T-helper 2 cell (primary cell): ENCODE measurements at regions not wholly inside any gene's neighbourhood (a gene's known extent, or its start where the extent isn't known, plus 50 kb on each side); places are given as distances from the start of the nearest gene placed in this dataset.

Experiments used
- DNase-seq, 5 experiments: peaks; one replicate each; pipeline versions ENCODE4 v3.0.0 to v3.0.0-alpha.2; 2012 to 2022

DNA sequence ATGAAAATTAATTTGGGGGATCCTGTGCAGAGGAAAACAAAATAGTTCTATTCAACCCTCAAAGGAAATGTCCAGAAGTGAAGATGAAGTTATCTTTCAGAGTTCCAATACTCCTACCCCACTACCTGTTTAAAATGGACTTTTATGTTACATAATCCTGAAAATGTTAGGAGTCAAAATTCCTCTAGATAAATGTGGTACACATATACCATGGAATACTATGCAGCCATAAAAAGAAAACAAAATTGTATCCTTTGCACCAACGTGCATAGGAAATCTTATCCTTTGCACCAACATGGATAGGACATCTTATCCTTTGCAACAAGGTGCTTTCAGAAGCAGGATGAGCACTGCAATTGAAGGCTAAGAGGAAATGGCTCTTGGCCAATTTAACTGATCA lies 245.2 kb downstream of the LTN1 start:
- no peak for DNase-seq

DNA sequence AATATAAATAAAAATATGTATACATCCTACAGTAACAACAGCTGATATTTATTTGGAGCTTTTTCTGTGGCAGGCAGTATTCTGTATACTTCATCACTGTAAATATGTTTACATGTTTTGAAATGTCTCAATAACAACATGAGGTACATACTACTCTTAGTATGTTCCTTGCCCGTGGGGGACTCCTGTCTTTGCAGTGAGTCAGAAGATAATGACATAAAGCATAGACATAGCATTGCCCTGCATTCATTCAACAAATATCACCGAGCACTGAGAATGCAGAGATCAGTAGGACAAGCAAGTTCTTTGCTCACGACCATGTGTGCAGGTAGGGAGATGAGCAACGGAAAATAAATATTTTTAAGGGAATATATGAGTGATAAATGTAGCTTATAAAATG lies 246.5 kb downstream of the LTN1 start:
- DNase-seq: no peak

DNA sequence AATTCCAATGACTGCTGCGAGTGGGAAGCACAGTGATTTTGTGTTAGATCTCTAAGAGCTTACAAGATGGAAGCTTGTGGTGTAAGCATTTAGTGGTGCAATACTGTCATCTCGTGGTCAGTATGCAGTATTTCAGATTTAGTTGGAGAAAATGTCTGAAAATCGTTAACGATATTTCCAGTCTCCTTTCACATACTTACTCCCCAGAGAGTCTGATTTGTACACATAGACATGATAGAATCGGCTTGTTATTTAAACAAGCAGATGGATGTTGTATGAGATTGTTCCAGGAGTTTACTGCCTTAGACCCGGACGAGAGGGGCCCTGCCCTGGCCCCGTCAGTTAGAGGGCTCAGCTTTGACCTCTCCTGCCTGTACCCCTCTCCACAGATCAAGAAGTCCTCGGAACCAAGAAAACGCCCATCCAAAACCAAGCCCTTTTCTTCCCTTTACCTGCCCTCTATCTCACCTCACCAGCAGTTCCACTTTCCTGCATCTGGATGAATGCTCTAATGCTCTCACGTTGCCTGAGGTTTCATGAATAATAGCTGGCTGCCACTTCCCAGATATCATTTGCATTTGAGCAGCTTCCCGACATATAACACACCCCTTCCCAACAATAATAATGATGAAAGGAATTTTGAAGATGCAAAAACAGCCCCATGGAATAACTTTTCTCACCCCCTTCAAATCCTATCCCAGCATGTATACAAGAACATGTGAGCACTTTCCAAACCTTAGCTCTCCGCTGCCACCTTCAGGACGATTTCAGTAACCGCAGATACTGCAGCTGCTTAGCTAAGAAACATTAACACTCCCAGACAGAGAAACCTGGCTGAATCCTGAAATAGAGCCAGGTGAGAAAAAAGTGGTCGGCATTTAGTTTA lies 247.3 kb downstream of the LTN1 start:
- DNase-seq: peak; percentile 11 to 81 (median 43)

DNA sequence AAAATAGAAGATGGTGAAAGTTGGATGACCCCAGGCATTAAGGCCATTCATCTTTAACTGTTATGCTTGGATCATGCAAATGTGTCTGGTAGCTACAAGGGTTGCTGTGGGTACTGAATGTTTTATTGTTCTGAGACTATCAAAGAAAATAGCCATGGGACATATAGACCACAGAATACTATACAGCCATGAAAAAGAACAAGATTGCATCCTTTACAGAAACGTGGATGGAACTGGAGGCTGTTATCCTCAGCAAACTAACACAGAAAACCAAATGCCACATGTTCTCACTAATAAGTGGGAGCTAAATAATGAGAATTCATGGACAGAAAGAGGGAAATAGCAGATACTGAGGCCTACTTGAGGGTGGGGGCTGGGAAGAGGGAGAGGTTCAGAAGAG lies 249.0 kb downstream of the LTN1 start:
- no peak for DNase-seq

DNA sequence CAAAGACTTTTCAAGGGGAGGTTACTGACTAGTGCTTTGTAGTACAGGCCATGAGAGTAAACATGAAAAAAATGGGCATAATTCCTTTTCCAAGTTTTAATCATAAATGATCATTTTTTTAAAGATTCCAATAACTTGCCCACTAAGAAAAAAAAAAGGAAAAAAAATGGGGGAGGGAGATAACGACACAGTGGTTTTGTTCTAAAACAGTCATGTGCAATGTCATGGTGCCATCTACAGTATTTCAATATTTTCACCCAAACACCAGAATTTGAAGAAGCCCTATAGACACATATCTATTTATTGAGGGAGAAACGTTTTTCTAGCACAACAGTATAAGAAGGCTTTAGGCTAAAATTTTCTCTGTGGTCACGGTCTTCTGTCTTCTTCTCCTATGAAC lies 250.2 kb downstream of the LTN1 start:
- no peak for DNase-seq

DNA sequence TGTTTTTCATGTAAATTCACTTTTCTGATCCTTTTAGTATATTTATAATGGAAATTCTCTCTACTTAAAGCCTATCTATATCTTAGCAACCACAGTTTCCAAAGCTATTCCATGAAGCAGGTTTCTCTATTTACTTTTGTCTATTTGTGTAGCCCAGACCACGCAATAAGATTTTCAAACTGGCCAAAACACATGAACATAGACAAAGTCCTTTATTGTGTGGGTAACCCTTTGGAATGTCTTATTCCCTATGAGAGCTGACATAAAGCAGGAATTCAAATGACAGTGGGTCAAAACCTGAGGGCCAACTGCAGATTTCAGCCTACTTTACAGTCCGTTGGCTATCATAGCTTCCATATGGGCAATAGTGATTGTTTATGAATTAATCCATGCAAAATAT lies 252.6 kb downstream of the LTN1 start:
- DNase-seq: no peak

DNA sequence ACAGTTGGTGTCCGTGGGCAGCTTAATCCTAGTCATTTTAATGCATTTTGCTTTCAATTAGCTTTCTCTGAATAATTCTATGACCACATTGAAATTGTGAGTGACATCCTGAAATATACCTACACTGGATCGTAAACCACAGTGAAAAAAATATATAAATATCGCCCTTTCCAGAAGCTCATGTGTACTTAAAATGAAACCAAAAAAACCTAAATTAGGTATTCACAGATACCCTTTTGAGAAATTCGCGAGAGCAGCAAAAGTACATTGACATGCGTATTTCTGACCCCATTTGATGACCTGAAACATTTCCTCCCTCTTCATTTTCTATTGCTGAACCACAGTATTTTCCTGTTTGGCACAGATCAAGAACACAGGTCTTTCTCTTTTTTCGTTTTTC lies 253.8 kb downstream of the LTN1 start:
- peak in 1 of 5 experiments; percentile 28 for DNase-seq

DNA sequence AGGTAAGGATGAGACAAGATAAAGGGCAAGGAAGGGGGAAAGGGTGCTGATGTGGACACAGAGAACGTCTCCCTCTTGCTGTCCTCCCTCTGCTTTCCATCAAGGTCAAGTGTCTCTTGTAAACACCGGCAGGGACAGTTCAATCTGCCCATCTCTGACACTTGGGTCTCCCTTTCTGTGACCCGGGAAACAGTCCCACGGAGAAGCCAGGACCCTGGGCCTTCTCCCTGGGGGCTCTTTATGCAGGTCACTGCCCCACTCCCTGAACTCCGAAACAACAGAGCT lies 254.3 kb downstream of the LTN1 start:
- no peak for DNase-seq

DNA sequence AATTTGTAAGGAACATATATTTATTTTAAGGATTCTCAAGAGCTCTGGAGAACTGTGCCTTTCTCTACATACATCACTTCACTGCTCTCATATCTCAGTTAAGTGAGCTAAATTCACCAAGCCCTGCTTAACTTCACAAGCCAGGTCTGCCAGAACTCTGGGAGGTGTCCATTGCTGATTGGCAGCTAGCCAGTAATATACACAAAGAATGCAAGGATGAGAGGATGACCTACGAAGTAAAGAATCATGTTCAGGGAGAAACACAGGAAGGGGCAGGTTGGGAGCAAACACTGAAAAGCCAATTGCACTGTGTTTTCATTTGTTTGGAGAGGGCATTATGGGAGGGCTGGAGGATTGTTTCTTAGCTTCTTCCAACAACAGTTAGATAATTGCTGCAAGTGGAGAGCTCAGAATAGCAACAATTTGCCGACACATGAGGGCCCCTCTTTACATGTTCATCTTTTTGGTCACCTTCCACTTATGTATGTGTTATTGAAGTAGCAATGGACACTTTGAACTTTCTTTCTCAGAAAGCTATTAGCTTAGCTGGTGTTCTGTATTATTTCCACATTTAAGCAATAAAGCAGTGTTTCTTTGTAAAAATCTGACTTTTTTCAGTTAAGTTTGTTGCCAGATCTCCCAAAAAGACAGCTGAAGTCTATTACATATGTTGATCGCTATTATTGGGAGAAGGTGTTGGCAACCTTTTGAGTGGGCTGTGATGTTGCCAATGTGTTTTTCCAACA lies 254.8 kb downstream of the LTN1 start:
- no peak for DNase-seq

DNA sequence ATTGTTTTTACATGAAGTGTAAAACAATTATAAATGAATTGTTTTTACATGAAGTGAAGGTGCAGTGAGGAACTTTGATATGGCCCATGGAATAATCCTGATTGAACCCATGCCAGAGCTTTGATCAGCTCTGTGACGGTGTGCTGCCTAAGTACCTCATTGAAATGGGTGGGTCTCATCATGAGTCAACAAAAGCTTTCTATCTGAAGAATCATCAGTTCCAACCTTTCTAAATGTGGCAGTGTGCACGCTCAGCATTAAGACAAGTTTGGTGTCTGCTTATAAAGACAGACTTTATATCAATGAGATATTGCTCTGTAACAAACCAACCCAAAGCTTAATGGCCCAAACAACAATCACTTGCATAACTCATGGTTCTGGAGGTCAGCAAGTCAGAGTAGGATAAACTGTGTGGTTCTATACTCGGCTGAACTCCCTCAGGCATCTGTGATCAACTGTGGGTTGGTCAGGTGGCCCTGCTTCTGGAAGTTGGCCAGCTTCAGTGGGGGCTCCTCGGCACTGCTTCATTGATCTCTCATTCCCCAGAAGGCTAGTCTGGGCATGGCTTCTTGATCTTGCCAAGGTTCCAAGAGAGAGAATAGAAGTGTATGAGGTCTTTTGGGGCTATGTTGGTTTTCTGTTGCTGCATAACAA lies 258.0 kb downstream of the LTN1 start:
- no peak for DNase-seq

DNA sequence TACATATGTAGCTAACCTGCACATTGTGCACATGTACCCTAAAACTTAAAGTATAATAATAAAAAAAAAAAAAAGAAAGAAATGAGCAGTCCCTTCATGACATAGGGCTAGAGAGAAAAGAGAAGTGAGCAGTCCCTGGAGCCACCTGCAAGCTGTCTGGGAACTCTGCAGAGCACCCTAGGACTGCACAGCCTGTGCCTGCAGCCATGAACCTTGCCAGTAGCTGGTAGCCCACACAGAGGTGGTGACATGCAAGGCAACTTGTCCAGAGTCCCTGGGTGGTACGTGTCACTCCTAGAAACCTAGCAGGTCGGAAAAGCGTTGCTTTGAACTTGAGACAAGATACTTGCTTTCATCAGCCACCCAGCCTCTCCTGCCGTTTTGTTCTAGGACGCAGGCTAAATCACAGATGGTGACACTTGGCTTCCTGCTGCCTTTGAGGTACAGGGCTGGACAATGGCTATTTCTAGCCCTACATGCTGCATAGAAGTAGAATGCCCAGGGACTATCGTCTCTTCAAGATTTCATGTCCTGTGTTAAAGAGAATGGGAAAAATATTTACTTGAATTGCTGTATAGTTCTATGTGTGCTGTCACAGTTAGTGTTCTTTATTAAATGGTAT lies 260.9 kb downstream of the LTN1 start:
- DNase-seq: no peak

DNA sequence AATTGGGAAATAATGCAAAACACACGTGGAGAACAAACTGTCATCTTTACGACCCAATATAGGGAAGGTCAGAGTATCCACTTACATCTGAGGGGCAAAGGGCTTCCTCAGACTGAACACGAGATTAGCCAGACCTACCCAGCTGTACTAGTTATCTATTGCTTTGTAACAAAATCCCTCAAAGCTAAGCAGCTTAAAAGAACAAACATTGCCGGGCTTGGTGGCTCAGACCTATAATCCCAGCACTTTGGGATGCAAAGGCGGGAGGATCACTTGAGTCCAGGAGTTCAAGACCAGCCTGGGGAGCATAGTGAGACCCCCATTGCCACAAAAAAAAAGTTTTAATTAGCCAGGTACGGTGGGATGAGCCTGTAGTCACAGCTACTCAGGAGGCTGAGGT lies 262.8 kb downstream of the LTN1 start:
- DNase-seq: no peak

DNA sequence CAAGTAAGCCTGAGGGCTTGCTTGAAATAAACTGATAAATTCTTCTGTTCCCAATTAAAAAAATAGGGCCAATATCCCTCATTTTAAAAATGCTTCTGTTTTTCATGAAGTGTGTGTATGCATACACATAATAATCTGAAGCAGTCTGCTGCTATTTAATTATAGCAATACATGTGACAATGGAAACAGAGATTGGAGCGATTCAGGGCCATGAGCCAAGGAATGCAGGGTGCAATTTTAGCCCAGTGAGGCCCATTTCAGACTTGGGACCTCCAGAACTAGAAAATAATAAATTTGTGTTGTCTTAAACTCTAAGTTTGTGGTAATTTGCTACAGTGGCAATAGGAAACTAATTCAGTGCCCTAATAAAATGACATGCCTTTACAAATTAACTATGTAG lies 264.9 kb downstream of the LTN1 start:
- DNase-seq: no peak

DNA sequence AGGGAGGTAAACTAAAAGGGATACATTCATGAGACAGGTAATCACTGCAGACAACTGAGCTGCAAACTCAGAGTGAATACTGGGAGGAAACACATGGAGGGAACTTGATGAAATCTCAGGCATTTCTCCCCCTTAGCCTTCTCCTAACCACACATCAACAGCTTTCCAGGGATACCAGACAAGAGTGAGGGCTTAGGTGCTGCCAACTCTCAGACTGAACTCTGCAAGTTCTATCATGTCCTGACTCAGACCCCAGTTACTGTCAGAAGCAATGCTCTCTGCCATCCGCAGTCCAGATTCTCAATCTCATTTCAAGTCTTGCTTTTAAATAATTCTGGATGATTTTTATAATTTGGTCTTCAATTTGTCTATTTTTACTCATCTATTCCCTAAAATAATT lies 267.3 kb downstream of the LTN1 start:
- no peak for DNase-seq

DNA sequence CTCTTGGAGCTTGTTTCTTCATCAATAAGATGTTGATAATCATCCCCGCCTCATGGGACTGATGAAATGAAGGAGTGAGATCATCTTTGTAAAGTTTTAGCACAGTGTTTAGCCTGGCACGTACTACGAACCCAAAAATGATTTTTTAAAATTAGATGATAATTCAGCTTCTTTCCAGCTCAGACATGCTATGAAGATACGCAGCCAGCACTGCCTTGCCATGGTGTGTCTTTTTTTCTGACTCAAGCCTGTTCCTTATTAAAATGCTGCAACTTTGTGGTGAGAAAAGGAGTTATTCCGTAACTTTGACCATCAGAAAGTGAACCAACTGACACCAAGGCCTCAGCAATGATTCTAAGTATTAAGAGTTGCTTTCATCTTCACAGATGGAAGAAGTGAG lies 269.0 kb downstream of the LTN1 start:
- DNase-seq: no peak

DNA sequence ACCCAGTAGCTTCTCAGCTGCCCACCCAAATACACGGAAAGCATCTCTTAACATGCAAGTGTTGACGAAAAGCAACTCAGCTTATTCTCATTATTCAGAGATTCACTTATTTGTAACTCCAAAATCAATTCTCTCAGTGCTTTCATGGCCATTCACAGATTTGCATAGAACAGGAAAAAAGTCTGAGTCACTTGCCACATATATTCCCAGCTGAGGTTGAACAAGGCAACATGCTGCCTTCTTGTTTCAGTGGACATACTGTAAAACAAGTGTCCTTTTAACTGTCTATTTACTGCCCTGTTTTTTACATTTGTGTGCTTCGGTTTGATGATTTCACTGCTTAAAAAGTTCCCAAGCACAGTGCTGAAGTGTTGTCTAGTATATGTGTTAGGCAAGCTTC lies 273.0 kb downstream of the LTN1 start:
- DNase-seq: no peak

DNA sequence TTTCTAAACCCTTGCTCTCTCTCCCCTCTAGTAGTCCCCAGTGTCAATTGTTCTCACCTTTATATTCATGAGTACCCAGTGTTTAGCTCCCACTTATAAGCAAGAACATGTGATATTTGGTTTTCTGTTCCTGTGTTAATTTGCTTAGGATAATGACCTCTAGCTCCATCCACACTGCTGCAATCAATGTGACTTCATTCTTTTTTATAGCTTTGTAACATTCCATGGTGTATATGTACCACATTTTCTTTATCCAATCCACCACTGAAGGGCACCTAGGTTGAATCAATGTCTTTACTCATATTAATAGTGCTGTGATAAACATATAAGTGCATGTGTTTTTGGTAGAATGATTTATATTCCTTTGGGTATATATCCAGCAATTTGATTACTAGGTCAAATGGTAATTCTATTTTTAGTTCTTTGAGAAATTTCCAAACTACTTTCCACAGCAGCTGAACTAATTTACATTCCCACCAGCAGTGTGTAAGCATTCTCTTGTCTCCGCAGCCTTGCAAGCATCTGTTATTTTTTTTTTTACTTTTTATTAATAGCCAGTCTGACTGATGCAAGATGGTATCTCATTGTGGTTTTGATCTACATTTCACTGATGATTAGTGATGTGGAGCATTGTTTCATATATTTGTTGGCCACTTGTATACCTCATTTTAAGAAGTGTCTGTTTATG lies 277.8 kb downstream of the LTN1 start:
- DNase-seq: no peak

DNA sequence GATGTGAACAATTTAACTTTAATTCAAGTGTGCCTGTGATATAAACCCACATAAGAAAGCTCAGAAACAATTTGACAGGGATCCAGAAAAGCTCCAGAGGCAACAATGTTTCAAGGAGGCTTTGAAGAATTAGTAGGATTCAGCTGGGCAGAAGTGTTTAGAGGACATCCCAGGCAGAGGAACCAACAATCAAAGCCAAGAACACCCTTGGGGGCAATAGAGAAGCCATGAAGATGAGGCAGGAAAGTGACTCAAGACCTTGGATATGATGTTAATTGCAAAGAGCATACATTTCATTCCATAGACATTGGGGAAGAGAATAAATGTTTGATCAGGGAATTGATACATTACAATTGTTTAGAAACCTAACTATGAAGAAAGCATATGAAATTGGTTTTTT lies 280.3 kb downstream of the LTN1 start:
- no peak for DNase-seq

DNA sequence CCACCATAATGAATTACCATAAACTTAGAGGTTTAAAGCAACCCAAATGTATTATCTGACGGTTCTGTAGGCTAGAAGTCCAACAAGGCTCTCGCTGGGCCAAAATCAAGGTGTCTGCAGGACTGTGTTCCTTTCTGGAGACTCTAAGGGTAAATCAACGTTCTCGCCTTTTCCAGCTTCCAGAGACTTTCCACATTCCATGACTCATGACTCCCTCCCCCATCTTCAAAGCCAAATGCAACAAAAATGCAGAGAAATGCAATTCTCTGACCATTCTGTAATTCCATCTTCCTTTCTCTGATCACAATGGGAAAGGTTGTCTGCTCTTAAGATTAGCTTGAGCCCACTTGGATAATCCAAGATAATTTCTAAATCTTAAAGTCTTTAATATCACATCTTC lies 287.1 kb downstream of the LTN1 start:
- no peak for DNase-seq

DNA sequence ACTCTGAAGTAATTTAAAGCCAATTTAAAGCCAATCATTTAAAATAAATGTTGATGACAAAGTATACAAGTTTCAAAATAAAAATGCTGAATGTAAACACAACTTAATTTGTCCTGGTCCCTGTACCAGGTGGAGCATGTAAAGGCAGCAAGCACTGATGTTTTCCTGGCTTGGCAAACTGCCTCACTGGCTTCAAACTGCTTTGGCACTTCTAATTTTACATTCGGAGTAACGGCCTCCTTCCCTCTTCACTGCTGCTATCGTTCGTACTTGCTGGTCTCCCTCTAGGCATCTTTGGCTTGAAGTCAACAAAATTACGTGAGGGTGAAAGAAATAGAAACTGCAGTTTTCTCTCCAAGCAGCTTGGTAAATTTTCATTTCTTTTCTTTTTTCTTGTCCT lies 287.9 kb downstream of the LTN1 start:
- no peak for DNase-seq

DNA sequence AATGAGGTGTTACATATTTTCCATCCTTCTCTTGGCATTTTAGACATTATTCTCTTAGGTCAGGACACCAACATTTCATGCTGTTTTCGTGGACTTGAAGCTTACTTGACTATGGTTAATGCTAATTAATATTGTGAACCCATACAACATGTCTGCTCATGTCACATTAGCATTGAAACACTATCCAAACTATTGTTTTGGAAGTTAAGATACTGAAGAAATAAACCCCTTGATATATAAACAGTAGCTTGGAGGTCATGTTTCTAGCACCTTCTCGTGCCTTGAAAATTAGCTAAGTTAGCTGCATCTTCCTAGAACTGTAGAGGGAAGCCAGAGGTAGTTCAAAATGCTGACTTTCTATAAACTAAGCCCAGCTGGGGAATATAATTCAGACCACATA lies 288.8 kb downstream of the LTN1 start:
- no peak for DNase-seq

DNA sequence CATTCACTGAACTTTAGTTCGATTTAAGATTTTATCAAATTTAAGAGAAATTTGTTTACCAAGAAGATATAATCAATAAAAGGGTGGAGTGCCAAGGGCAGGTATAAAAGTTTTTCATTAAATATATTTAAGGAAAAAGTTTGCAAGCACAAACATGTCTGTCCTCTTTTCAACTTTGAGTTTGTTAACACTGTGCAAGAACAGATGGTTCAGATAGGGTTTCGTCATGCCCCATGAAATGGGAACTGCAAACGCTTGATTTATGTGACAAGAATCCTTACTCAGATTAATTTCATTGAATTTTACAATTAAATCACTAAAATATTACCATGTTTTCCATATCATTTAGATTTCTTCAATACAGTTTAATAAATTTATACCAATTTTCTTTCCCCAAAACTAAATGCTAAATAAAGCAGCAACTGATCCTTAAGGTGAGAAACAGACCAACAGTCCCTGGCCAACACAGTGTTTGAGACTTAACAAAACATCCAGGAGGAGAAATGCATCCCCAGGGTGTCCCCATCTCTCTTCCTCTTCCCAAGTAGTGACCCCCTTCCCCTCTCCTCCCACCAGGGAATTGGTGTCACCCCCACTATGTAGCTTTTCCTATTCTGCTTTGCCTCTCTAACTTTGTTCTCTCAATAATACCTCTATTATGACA lies 292.9 kb downstream of the LTN1 start:
- DNase-seq: no peak
